ENCODE measurements at regions not wholly inside any gene's neighbourhood (a gene's known extent, or its start where the extent isn't known, plus 50 kb on each side); places are given as distances from the start of the nearest gene placed in this dataset.

DNA sequence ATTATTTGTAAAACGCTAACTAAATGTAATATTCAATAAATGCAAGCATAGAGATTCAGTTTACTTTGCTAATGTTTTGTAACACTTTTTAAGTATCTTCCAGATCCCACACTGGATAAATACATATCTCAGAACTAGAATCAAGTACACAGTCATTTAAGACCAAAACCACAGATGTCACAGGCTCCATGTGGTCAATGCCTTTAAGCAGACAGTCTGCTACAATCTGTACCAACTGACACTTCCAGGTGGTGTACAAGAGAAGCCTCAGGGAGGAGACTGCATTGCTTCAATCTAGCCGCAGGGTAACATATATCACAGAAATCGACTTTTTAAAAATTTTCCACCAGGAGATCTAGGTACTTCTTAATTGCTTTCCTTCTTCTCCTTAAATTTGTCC, 229.6 kb upstream of the DIAPH2 start:
- H2BK5ac ChIP-seq (ENCODE audit: low read depth, low read length): no peak overlapping the region
- CTCF ChIA-PET (ENCODE audit: partially characterized antibody): no interaction called here
- TF ChIP-seq NRF1 (IDR thresholded peaks at IDR 0.05; ENCODE audit: low read depth, low read length): no peak
- TF ChIP-seq SIRT6 (IDR thresholded peaks at IDR 0.05; ENCODE audit: low read length): no peak
- no peak for TF ChIP-seq EP300 (IDR thresholded peaks at IDR 0.05; ENCODE audit: borderline replicate concordance in 1 of 2, low read depth in 2 of 2, low read length in 2 of 2)
- TF ChIP-seq GABPA (IDR thresholded peaks at IDR 0.05; ENCODE audit: borderline replicate concordance, insufficient read depth, low read length): no peak
- TF ChIP-seq HDAC6 (IDR thresholded peaks at IDR 0.05; ENCODE audit: low read depth, low read length): no peak
- no peak for TF ChIP-seq SP1 (IDR thresholded peaks at IDR 0.05; ENCODE audit: low read depth, low read length)
- TF ChIP-seq, protein P1, sequence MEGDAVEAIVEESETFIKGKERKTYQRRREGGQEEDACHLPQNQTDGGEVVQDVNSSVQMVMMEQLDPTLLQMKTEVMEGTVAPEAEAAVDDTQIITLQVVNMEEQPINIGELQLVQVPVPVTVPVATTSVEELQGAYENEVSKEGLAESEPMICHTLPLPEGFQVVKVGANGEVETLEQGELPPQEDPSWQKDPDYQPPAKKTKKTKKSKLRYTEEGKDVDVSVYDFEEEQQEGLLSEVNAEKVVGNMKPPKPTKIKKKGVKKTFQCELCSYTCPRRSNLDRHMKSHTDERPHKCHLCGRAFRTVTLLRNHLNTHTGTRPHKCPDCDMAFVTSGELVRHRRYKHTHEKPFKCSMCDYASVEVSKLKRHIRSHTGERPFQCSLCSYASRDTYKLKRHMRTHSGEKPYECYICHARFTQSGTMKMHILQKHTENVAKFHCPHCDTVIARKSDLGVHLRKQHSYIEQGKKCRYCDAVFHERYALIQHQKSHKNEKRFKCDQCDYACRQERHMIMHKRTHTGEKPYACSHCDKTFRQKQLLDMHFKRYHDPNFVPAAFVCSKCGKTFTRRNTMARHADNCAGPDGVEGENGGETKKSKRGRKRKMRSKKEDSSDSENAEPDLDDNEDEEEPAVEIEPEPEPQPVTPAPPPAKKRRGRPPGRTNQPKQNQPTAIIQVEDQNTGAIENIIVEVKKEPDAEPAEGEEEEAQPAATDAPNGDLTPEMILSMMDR (IDR thresholded peaks at IDR 0.05; ENCODE audit: control extremely low read depth in 1 of 3, insufficient read depth in 1 of 3, low read depth in 1 of 3, low read length in 3 of 3): no peak
- TF ChIP-seq, protein P2, sequence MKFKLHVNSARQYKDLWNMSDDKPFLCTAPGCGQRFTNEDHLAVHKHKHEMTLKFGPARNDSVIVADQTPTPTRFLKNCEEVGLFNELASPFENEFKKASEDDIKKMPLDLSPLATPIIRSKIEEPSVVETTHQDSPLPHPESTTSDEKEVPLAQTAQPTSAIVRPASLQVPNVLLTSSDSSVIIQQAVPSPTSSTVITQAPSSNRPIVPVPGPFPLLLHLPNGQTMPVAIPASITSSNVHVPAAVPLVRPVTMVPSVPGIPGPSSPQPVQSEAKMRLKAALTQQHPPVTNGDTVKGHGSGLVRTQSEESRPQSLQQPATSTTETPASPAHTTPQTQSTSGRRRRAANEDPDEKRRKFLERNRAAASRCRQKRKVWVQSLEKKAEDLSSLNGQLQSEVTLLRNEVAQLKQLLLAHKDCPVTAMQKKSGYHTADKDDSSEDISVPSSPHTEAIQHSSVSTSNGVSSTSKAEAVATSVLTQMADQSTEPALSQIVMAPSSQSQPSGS (IDR thresholded peaks at IDR 0.05; ENCODE audit: low read length): no peak

More for the DNA sequence above, 229.6 kb upstream of the DIAPH2 start:
- Histone ChIP-seq H3K9ac (replicated peaks in 1 of 4; ENCODE audit: extremely low read depth in 1 of 4, low read depth in 3 of 4, low read length in 3 of 4) (no peak overlapping the region), H3K79me1 (ENCODE audit: low read depth, low read length) (no peaks in the 10 kb centered on the region), H3K23me2 (ENCODE audit: low read depth, low read length) (no peaks in the 10 kb centered on the region), H3K56ac (replicated peaks; ENCODE audit: insufficient read length, low read depth, low read length) (no peak overlapping the region), H2BK120ac (replicated peaks; ENCODE audit: low read depth, low read length) (no peak overlapping the region), H3K23ac (ENCODE audit: insufficient read length) (no peak overlapping the region), H2AFZ (ENCODE audit: low read length) (no peak overlapping the region), H2AK5ac (ENCODE audit: low read depth, low read length) (no peak overlapping the region), H3K27ac (ENCODE audit: low read depth, low read length) (no peak overlapping the region), H3K79me2 (ENCODE audit: control insufficient read depth in 1 of 2, insufficient read depth in 2 of 2, low read length in 2 of 2) (no peaks in the 10 kb centered on the region), H3K14ac (ENCODE audit: insufficient read length) (no peak overlapping the region), H3K4me2 (ENCODE audit: insufficient read depth in 1 of 2, low read depth in 2 of 2, low read length in 2 of 2) (no peak overlapping the region), H4K8ac (ENCODE audit: extremely low read depth, insufficient read depth, low read length) (no peak overlapping the region), H4K20me1 (replicated peaks in 1 of 2; ENCODE audit: control insufficient read depth in 1 of 2, insufficient read depth in 2 of 2, low read length in 2 of 2) (no peaks in the 10 kb centered on the region), H4K91ac (replicated peaks; ENCODE audit: insufficient read length, low read length) (no peak overlapping the region), H3K4me1 (replicated peaks in 1 of 4; ENCODE audit: control insufficient read depth in 3 of 4, insufficient read depth in 4 of 4, low read length in 3 of 4) (no peaks in the 10 kb centered on the region), H3K4ac (replicated peaks; ENCODE audit: insufficient read length, low read depth, low read length) (no peak overlapping the region), H2BK12ac (ENCODE audit: low read depth, low read length) (no peak overlapping the region), H3K4me3 (ENCODE audit: extremely low read depth in 1 of 4, insufficient read depth in 2 of 4, low read depth in 3 of 4, low read length in 4 of 4) (no peak overlapping the region), H3K18ac (ENCODE audit: extremely low read depth, low read length) (no peak overlapping the region), H4K5ac (ENCODE audit: insufficient read length, low read depth, low read length) (no peak overlapping the region), H3K36me3 (ENCODE audit: control insufficient read depth in 2 of 4, insufficient read depth in 4 of 4, low read length in 3 of 4) (no peaks in the 10 kb centered on the region), H2BK20ac (ENCODE audit: low read length) (no peak overlapping the region), H2BK15ac (ENCODE audit: low read length) (no peak overlapping the region), H3K27me3 (replicated peaks in 1 of 4; ENCODE audit: control insufficient read depth in 3 of 4, extremely low read depth in 1 of 4, insufficient read depth in 3 of 4, low read length in 3 of 4) (no peaks in the 10 kb centered on the region), H3K9me3 (ENCODE audit: insufficient read depth in 2 of 2, low read depth in 1 of 2, low read length in 1 of 2) (no peaks in the 10 kb centered on the region)
- 97% methylated on average over 3 of the region's 3 CpGs; no CpG with 5 or more reads in 1 of the 2 experiments for WGBS, 2 experiments (ENCODE audit: extremely low coverage in 1 of 2, insufficient coverage in 1 of 2, insufficient read length in 1 of 2, insufficient replicate concordance in 2 of 2, low coverage in 1 of 2, low lambda C conversion rate in 2 of 2, missing lambda C conversion rate in 1 of 2)
- POLR2A ChIA-PET (ENCODE audit: partially characterized antibody): no interaction called here
- no peak for DNase-seq (ENCODE audit: low read depth in 1 of 2, low spot score in 2 of 2)
- no peak for FAIRE-seq
